Urinary bladder (tissue), 3 donors: ENCODE measurements at regions not wholly inside any gene's neighbourhood (a gene's known extent, or its start where the extent isn't known, plus 50 kb on each side); places are given as distances from the start of the nearest gene placed in this dataset.

ENCODE experiments used
- DNase-seq: peaks from one replicate; pipeline ENCODE4 v3.0.0-alpha.2; 2015; ENCODE audit errors: extremely low spot score
- H3K27ac ChIP-seq: one replicate; pipeline ENCODE4 v1.5.1; 2013; ENCODE audit warnings: low read depth, mild to moderate bottlenecking, moderate library complexity
- H3K36me3 ChIP-seq: one replicate; pipeline ENCODE4 v1.6.1; 2013; ENCODE audit warnings: mild to moderate bottlenecking, moderate library complexity; ENCODE audit not compliant: insufficient read depth
- H3K4me1 ChIP-seq: one replicate; pipeline ENCODE4 v1.6.1; 2013; ENCODE audit warnings: mild to moderate bottlenecking, moderate library complexity; ENCODE audit not compliant: insufficient read depth
- H3K4me3 ChIP-seq: one replicate; pipeline ENCODE4 v1.5.1; 2013; ENCODE audit warnings: low read depth, low read length
- WGBS: extraction: QIAGEN DNeasy Blood & Tissue Kit; methylation state at CpG from one replicate; pipeline ENCODE4 v1.1.7; 2013; 5-methylcytosine and 5-hydroxymethylcytosine counted together
- donor health status: healthy with polysubstance abuse.
- donor health status: healthy.

GRCh38 chr3:157683668-157684067, 180.5 kb upstream of the VEPH1 start:
- 64% methylated on average over 3 of the region's 3 CpGs for WGBS
- DNase-seq, result no peak
- no peak overlapping the region for H3K27ac ChIP-seq
- H3K4me1 ChIP-seq, result no peaks in the 10 kb centered on the region
- H3K4me3 ChIP-seq, result no peak overlapping the region
- no peaks in the 10 kb centered on the region for H3K36me3 ChIP-seq

- H3K36me3 ChIP-seq, result no peaks in the 10 kb centered on the region
- no peak overlapping the region for H3K4me3 ChIP-seq
- 25% methylated on average over 1 of the region's 1 CpG for WGBS
- no peaks in the 10 kb centered on the region for H3K4me1 ChIP-seq
- no peak for DNase-seq
- no peak overlapping the region for H3K27ac ChIP-seq
Observed at GRCh38 chr3:157672061-157672460, 168.8 kb upstream of the VEPH1 start.

- WGBS, result 32% methylated on average over 3 of the region's 3 CpGs
- Histone ChIP-seq H3K36me3 (no peaks in the 10 kb centered on the region), H3K27ac (no peak overlapping the region), H3K4me3 (no peak overlapping the region), H3K4me1 (no peaks in the 10 kb centered on the region)
- DNase-seq, result no peak
Observed at GRCh38 chr3:157671656-157672055, 168.4 kb upstream of the VEPH1 start.

- WGBS, result 32% methylated on average over 1 of the region's 1 CpG
- Histone ChIP-seq H3K4me3 (no peak overlapping the region), H3K27ac (no peak overlapping the region), H3K36me3 (no peaks in the 10 kb centered on the region), H3K4me1 (no peaks in the 10 kb centered on the region)
- no peak for DNase-seq
Observed at GRCh38 chr3:157669416-157669815, 166.2 kb upstream of the VEPH1 start.

GRCh38 chr3:157667493-157667892, 164.3 kb upstream of the VEPH1 start:
- Histone ChIP-seq H3K36me3 (no peaks in the 10 kb centered on the region), H3K4me3 (no peak overlapping the region)

GRCh38 chr3:157662171-157662570, 159.0 kb upstream of the VEPH1 start:
- Histone ChIP-seq H3K4me3 (no peak overlapping the region), H3K4me1 (no peaks in the 10 kb centered on the region), H3K36me3 (no peaks in the 10 kb centered on the region), H3K27ac (no peak overlapping the region)
- no peak for DNase-seq

More at GRCh38 chr3:157667493-157667892, 164.3 kb upstream of the VEPH1 start:
- H3K27ac ChIP-seq, result no peak overlapping the region
- no peak for DNase-seq
- no peaks in the 10 kb centered on the region for H3K4me1 ChIP-seq
- WGBS, result 84% methylated on average over 2 of the region's 2 CpGs

GRCh38 chr3:157660847-157661246, 157.6 kb upstream of the VEPH1 start:
- no peak for DNase-seq
- H3K27ac ChIP-seq, result no peak overlapping the region
- H3K4me3 ChIP-seq, result no peak overlapping the region
- H3K4me1 ChIP-seq, result no peaks in the 10 kb centered on the region
- no peaks in the 10 kb centered on the region for H3K36me3 ChIP-seq

- no peak for DNase-seq
- 91% methylated on average over 2 of the region's 2 CpGs for WGBS
- Histone ChIP-seq H3K4me1 (no peaks in the 10 kb centered on the region), H3K4me3 (no peak overlapping the region), H3K36me3 (no peaks in the 10 kb centered on the region), H3K27ac (no peak overlapping the region)
Observed at GRCh38 chr3:157652366-157652765, 149.2 kb upstream of the VEPH1 start.

GRCh38 chr3:157650699-157651098, 147.5 kb upstream of the VEPH1 start:
- 70% methylated on average over 1 of the region's 1 CpG for WGBS
- no peak for DNase-seq
- Histone ChIP-seq H3K36me3 (no peaks in the 10 kb centered on the region), H3K4me3 (no peak overlapping the region), H3K27ac (no peak overlapping the region), H3K4me1 (no peaks in the 10 kb centered on the region)

- no peak overlapping the region for H3K27ac ChIP-seq
- H3K4me3 ChIP-seq, result no peak overlapping the region
- DNase-seq, result no peak
- no peaks in the 10 kb centered on the region for H3K4me1 ChIP-seq
- H3K36me3 ChIP-seq, result no peaks in the 10 kb centered on the region
- 79% methylated on average over 1 of the region's 1 CpG for WGBS
Observed at GRCh38 chr3:157650172-157650571, 147.0 kb upstream of the VEPH1 start.

GRCh38 chr3:157649511-157649910, 146.3 kb upstream of the VEPH1 start:
- 88% methylated on average over 1 of the region's 1 CpG for WGBS
- no peak overlapping the region for H3K4me3 ChIP-seq
- DNase-seq, result no peak
- H3K27ac ChIP-seq, result no peak overlapping the region
- H3K36me3 ChIP-seq, result no peaks in the 10 kb centered on the region
- no peaks in the 10 kb centered on the region for H3K4me1 ChIP-seq

- WGBS, result 90% methylated on average over 4 of the region's 4 CpGs
- Histone ChIP-seq H3K36me3 (no peaks in the 10 kb centered on the region), H3K4me1 (no peaks in the 10 kb centered on the region), H3K27ac (no peak overlapping the region), H3K4me3 (no peak overlapping the region)
- DNase-seq, result no peak
Observed at GRCh38 chr3:157647820-157648219, 144.6 kb upstream of the VEPH1 start.

GRCh38 chr3:157639756-157640426, 136.7 kb upstream of the VEPH1 start:
- DNase-seq, result no peak

GRCh38 chr3:157637866-157638265, 134.7 kb upstream of the VEPH1 start:
- H3K4me1 ChIP-seq, result no peaks in the 10 kb centered on the region
- no peak overlapping the region for H3K27ac ChIP-seq
- no peaks in the 10 kb centered on the region for H3K36me3 ChIP-seq
- no peak for DNase-seq
- no peak overlapping the region for H3K4me3 ChIP-seq
- WGBS, result 31% methylated on average over 1 of the region's 1 CpG

More at GRCh38 chr3:157639756-157640426, 136.7 kb upstream of the VEPH1 start:
- no peaks in the 10 kb centered on the region for H3K4me1 ChIP-seq
- no peaks in the 10 kb centered on the region for H3K36me3 ChIP-seq
- no peak overlapping the region for H3K4me3 ChIP-seq
- 86% methylated on average over 2 of the region's 2 CpGs for WGBS
- no peak overlapping the region for H3K27ac ChIP-seq

GRCh38 chr3:157633241-157633640, 130.0 kb upstream of the VEPH1 start:
- Histone ChIP-seq H3K4me3 (no peak overlapping the region), H3K36me3 (no peaks in the 10 kb centered on the region), H3K4me1 (no peaks in the 10 kb centered on the region), H3K27ac (no peak overlapping the region)
- 78% methylated on average over 2 of the region's 2 CpGs for WGBS
- DNase-seq, result no peak
